Ovary (tissue), 3 donors: ENCODE measurements at regions not wholly inside any gene's neighbourhood (a gene's known extent, or its start where the extent isn't known, plus 50 kb on each side); places are given as distances from the start of the nearest gene placed in this dataset.

Source experiments
- EP300 ChIP-seq: sonication (generic); formaldehyde crosslinking; IDR thresholded peaks from one replicate; pipeline ENCODE4 v1.6.1; 2017; ENCODE audit warnings: antibody characterized with exemption
- POLR2A ChIP-seq: fragments of 450-650 bp; IDR thresholded peaks from one replicate; pipeline ENCODE4 v1.6.1; 2017; ENCODE audit warnings: antibody characterized with exemption, mild to moderate bottlenecking, moderate library complexity
- TF ChIP-seq, protein P1 (sequence below), 3 donors: fragments of 450-650 bp in 2 of 3; fragments of 200-600 bp in 1 of 3; IDR thresholded peaks; one replicate each; pipeline versions ENCODE4 v1.5.1 to v1.8.0; 2016 to 2022; ENCODE audit warnings: antibody characterized with exemption in 3 of 3, mild to moderate bottlenecking in 1 of 3
- donor health status: DM: no; HTN: no; CAD: no.

DNA sequence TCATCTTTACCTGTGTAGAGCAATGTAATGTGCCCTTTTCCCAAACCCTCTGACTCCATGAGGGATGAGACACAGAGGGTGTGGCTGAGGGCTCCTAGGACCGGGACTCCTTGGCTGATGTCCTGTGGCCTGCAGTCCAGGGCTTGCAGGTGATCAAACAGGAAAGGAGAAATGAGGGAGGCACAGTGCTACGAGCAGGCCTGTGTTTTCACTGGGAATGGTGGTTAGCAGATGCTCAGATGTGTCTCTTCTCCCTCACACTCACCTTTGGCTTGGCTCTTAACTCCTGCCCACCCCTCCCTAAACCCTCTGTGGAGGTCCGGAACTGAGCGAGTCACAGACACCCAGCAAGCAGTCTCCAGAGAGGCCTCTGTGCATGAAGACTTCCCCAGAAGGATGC lies 254.4 kb downstream of the DAD1 start:
- TF ChIP-seq EP300, result no peak
- TF ChIP-seq, protein P1, sequence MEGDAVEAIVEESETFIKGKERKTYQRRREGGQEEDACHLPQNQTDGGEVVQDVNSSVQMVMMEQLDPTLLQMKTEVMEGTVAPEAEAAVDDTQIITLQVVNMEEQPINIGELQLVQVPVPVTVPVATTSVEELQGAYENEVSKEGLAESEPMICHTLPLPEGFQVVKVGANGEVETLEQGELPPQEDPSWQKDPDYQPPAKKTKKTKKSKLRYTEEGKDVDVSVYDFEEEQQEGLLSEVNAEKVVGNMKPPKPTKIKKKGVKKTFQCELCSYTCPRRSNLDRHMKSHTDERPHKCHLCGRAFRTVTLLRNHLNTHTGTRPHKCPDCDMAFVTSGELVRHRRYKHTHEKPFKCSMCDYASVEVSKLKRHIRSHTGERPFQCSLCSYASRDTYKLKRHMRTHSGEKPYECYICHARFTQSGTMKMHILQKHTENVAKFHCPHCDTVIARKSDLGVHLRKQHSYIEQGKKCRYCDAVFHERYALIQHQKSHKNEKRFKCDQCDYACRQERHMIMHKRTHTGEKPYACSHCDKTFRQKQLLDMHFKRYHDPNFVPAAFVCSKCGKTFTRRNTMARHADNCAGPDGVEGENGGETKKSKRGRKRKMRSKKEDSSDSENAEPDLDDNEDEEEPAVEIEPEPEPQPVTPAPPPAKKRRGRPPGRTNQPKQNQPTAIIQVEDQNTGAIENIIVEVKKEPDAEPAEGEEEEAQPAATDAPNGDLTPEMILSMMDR (IDR thresholded peaks at IDR 0.05), result no peak
- TF ChIP-seq POLR2A, result no peak
